GM23338 (cell line): ENCODE measurements at regions not wholly inside any gene's neighbourhood (a gene's known extent, or its start where the extent isn't known, plus 50 kb on each side); places are given as distances from the start of the nearest gene placed in this dataset.
"Not testable (repeated sequence)": the region's sequence is repeated elsewhere in the genome, so short reads cannot be mapped to it uniquely, and the experiment has no call there.

ENCODE experiments used
- ATAC-seq: fragments of 200-7000 bp; cut with Tn5 transposase; 3 replicates; pipeline ENCODE4 v1.9.1; 2020
- DNase-seq: peaks from one replicate; pipeline ENCODE4 v3.0.0-alpha.2; 2015; ENCODE audit warnings: low spot score
- H2AFZ ChIP-seq: fragments of 200-600 bp; sonication (generic); 2 replicates; pipeline ENCODE4 v1.8.0; 2016; ENCODE audit warnings: antibody characterized with exemption, mild to moderate bottlenecking, moderate library complexity
- H3F3A ChIP-seq: fragments of 200-600 bp; sonication (generic); replicated peaks from 2 replicates; pipeline ENCODE4 v1.8.0; 2017; ENCODE audit warnings: antibody characterized with exemption, mixed run types, low read depth
- H3K27ac ChIP-seq: fragments of 200-600 bp; sonication (generic); 2 replicates; pipeline ENCODE4 v1.6.1; 2016; ENCODE audit warnings: low read depth
- H3K27me3 ChIP-seq: fragments of 200-600 bp; sonication (generic); 2 replicates; pipeline ENCODE4 v1.8.0; 2016; ENCODE audit warnings: mild to moderate bottlenecking, mixed run types, moderate library complexity; ENCODE audit not compliant: insufficient read depth
- H3K36me3 ChIP-seq: fragments of 200-600 bp; sonication (generic); 2 replicates; pipeline ENCODE4 v1.8.0; 2016; ENCODE audit warnings: mild to moderate bottlenecking; ENCODE audit not compliant: insufficient read depth
- H3K4me1 ChIP-seq: fragments of 200-600 bp; sonication (generic); 2 replicates; pipeline ENCODE4 v1.8.0; 2016; ENCODE audit warnings: mild to moderate bottlenecking, moderate library complexity; ENCODE audit not compliant: insufficient read depth
- H3K4me2 ChIP-seq: fragments of 200-600 bp; sonication (generic); 2 replicates; pipeline ENCODE4 v1.7.1; 2017; ENCODE audit warnings: mixed run types
- H3K4me3 ChIP-seq: fragments of 200-600 bp; sonication (generic); 2 replicates; pipeline ENCODE4 v1.6.1; 2016; ENCODE audit warnings: mixed run types
- H3K79me2 ChIP-seq: fragments of 200-600 bp; sonication (generic); replicated peaks from 2 replicates; pipeline ENCODE4 v1.8.0; 2017; ENCODE audit warnings: mild to moderate bottlenecking; ENCODE audit not compliant: insufficient read depth
- H3K9me2 ChIP-seq: fragments of 200-600 bp; sonication (generic); 2 replicates; pipeline ENCODE4 v1.8.0; 2017; ENCODE audit not compliant: insufficient read depth
- H4K20me1 ChIP-seq: fragments of 200-600 bp; sonication (generic); replicated peaks from 2 replicates; pipeline ENCODE4 v1.8.0; 2017; ENCODE audit warnings: mild to moderate bottlenecking; ENCODE audit not compliant: insufficient read depth
- H3K27ac Mint-ChIP-seq: 2 replicates; pipeline ENCODE4 v1.8.0; 2020; ENCODE audit warnings: inconsistent platforms, mild to moderate bottlenecking, moderate library complexity, mixed read lengths
- H3K27me3 Mint-ChIP-seq: 3 replicates; pipeline ENCODE4 v1.8.0; 2022; ENCODE audit warnings: low read depth, mild to moderate bottlenecking, moderate library complexity, mixed read lengths, inconsistent platforms; ENCODE audit not compliant: insufficient read depth, poor library complexity
- H3K36me3 Mint-ChIP-seq: 3 replicates; pipeline ENCODE4 v1.8.0; 2021; ENCODE audit warnings: low read depth, mild to moderate bottlenecking, inconsistent platforms, moderate library complexity, mixed read lengths
- H3K4me1 Mint-ChIP-seq: 3 replicates; pipeline ENCODE4 v1.8.0; 2020; ENCODE audit warnings: mild to moderate bottlenecking, inconsistent platforms, mixed read lengths
- H3K4me3 Mint-ChIP-seq: 3 replicates; pipeline ENCODE4 v1.8.0; 2021; ENCODE audit warnings: moderate library complexity, mild to moderate bottlenecking, inconsistent platforms, mixed read lengths
- H3K9me3 Mint-ChIP-seq: 3 replicates; pipeline ENCODE4 v1.8.0; 2020; ENCODE audit warnings: moderate library complexity, mild to moderate bottlenecking, inconsistent platforms, mixed read lengths
- CREB1 ChIP-seq: fragments of 250-450 bp; sonication (Bioruptor Pico); IDR thresholded peaks from 2 replicates; pipeline ENCODE4 v1.5.0; 2020; ENCODE audit warnings: low read depth, mild to moderate bottlenecking, moderate library complexity
- NANOG ChIP-seq: IDR thresholded peaks from 2 replicates; pipeline ENCODE4 v1.6.1; 2016; ENCODE audit warnings: antibody characterized with exemption, borderline replicate concordance
- POLR2AphosphoS5 ChIP-seq: IDR thresholded peaks from 2 replicates; pipeline ENCODE4 v1.6.1; 2016; ENCODE audit warnings: antibody characterized with exemption, low read depth
- STAT1 ChIP-seq: IDR thresholded peaks from one replicate; pipeline ENCODE4 v1.6.1; 2016; ENCODE audit warnings: antibody characterized with exemption; ENCODE audit not compliant: unreplicated experiment
- ZNF114 ChIP-seq: fragments of 250-450 bp; sonication (Bioruptor Pico); IDR thresholded peaks from 2 replicates; pipeline ENCODE4 v1.5.0; 2020; ENCODE audit warnings: mild to moderate bottlenecking, moderate library complexity
- ZNF331 ChIP-seq: fragments of 250-450 bp; sonication (Bioruptor Pico); IDR thresholded peaks from 2 replicates; pipeline ENCODE4 v1.5.0; 2020; ENCODE audit warnings: low read depth, mild to moderate bottlenecking, moderate library complexity
- TF ChIP-seq, protein P1 (sequence below): IDR thresholded peaks from one replicate; pipeline ENCODE4 v1.6.1; 2018; ENCODE audit warnings: antibody characterized with exemption; ENCODE audit not compliant: unreplicated experiment

DNA sequence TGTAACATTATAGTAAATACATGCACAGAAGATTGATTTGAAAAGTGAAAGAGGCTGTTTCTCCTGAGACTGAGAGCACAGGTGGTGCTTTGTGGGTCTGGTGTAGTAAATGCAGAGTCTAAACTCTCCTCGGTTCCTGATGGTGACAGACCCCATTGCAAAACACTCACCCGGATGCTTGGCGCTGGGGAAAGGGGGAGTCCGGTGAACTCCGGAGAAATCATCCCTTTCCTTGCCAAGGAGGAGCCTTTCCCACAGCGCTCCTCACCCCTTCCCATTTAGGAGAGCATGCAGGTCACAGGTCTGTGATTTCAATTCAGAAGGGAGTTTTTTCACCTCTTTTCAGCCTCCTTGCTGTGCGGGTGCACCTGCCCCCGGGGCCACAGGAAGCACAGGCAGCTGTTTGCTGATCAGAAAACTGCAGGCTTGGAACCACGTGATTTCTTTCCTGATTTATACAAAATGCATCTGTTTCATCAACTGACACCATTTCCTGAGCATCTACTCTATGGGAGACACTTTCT lies 75.6 kb upstream of the LYZL2 start:
- TF ChIP-seq NANOG: no peak
- TF ChIP-seq STAT1: no peak
- TF ChIP-seq ZNF114: no peak
- TF ChIP-seq, protein P1, sequence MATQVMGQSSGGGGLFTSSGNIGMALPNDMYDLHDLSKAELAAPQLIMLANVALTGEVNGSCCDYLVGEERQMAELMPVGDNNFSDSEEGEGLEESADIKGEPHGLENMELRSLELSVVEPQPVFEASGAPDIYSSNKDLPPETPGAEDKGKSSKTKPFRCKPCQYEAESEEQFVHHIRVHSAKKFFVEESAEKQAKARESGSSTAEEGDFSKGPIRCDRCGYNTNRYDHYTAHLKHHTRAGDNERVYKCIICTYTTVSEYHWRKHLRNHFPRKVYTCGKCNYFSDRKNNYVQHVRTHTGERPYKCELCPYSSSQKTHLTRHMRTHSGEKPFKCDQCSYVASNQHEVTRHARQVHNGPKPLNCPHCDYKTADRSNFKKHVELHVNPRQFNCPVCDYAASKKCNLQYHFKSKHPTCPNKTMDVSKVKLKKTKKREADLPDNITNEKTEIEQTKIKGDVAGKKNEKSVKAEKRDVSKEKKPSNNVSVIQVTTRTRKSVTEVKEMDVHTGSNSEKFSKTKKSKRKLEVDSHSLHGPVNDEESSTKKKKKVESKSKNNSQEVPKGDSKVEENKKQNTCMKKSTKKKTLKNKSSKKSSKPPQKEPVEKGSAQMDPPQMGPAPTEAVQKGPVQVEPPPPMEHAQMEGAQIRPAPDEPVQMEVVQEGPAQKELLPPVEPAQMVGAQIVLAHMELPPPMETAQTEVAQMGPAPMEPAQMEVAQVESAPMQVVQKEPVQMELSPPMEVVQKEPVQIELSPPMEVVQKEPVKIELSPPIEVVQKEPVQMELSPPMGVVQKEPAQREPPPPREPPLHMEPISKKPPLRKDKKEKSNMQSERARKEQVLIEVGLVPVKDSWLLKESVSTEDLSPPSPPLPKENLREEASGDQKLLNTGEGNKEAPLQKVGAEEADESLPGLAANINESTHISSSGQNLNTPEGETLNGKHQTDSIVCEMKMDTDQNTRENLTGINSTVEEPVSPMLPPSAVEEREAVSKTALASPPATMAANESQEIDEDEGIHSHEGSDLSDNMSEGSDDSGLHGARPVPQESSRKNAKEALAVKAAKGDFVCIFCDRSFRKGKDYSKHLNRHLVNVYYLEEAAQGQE: no peak
- no peak for TF ChIP-seq POLR2AphosphoS5
- TF ChIP-seq ZNF331 (CRISPR knock-in tag): no peak
- no peak for TF ChIP-seq CREB1 (CRISPR knock-in tag)
- no peak overlapping the region for H3K4me3 ChIP-seq
- no peaks in the 10 kb centered on the region for H3K79me2 ChIP-seq
- H3K27ac ChIP-seq: no peak overlapping the region
- peak overlapping the region; percentile 57; the same call in 1 of the 2 replicates for H3K4me2 ChIP-seq
- DNase-seq (no peak), ATAC-seq (no peak; the same call in none of the 3 replicates)
- H3K27me3 Mint-ChIP-seq: peaks cover 9% of the 10 kb centered on the region
- peaks cover 38% of the 10 kb centered on the region for H3K4me1 Mint-ChIP-seq
- H3K27me3 ChIP-seq: no peaks in the 10 kb centered on the region
- no peaks in the 10 kb centered on the region for H3K36me3 Mint-ChIP-seq
- H3F3A ChIP-seq: no peaks in the 10 kb centered on the region
- no peaks in the 10 kb centered on the region for H4K20me1 ChIP-seq
- no peaks in the 10 kb centered on the region for H3K9me2 ChIP-seq
- H3K36me3 ChIP-seq: no peaks in the 10 kb centered on the region
- H3K4me1 ChIP-seq: peaks cover 26% of the 10 kb centered on the region
- no peaks in the 10 kb centered on the region for H3K9me3 Mint-ChIP-seq
- 0 out of 3 replicates have a peak overlapping the region, but pooled peaks have one; percentile 12 for H3K4me3 Mint-ChIP-seq
- peak overlapping the region; percentile 84 for H2AFZ ChIP-seq
- H3K27ac Mint-ChIP-seq: no peak overlapping the region

- not testable (repeated sequence) for H3K4me2 ChIP-seq, H3K36me3 Mint-ChIP-seq, H3K27me3 Mint-ChIP-seq, H3K27me3 ChIP-seq, H3K9me3 Mint-ChIP-seq, H3K79me2 ChIP-seq, H4K20me1 ChIP-seq, H3K4me3 Mint-ChIP-seq, H3K27ac ChIP-seq, ATAC-seq, H2AFZ ChIP-seq, DNase-seq, H3K4me3 ChIP-seq, H3K27ac Mint-ChIP-seq, H3F3A ChIP-seq, H3K9me2 ChIP-seq, H3K36me3 ChIP-seq
- peaks cover 27% of the 10 kb centered on the region for H3K4me1 ChIP-seq
- peaks cover 42% of the 10 kb centered on the region for H3K4me1 Mint-ChIP-seq
Measured at GRCh38 chr10:30704601-30705100, 75.1 kb upstream of the LYZL2 start.
